ENCODE measurements at regions not wholly inside any gene's neighbourhood (a gene's known extent, or its start where the extent isn't known, plus 50 kb on each side); places are given as distances from the start of the nearest gene placed in this dataset.

- no peak for DNase-seq
- Histone ChIP-seq H3K27ac (no peak overlapping the region), H3K9me3 (no peaks in the 10 kb centered on the region), H3K4me3 (no peak overlapping the region), H3K4me1 (no peaks in the 10 kb centered on the region), H3K27me3 (no peaks in the 10 kb centered on the region), H3K36me3 (ENCODE audit: low read depth, missing control alignments) (no peaks in the 10 kb centered on the region)
- TF ChIP-seq POLR2A (IDR thresholded peaks at IDR 0.05) = no peak
- no peak for TF ChIP-seq CTCF (IDR thresholded peaks at IDR 0.05)
- intact Hi-C loops (cut with DNase I; ENCODE audit: low total_unique reads) = no loop called here
Observed at GRCh38 chrX:7720519-7720918, 122.5 kb upstream of the VCX start.

GRCh38 chrX:7714351-7714750 is 128.6 kb upstream of the VCX start:
- Histone ChIP-seq H3K27ac (no peak overlapping the region), H3K9me3 (no peaks in the 10 kb centered on the region), H3K4me3 (no peak overlapping the region), H3K27me3 (no peaks in the 10 kb centered on the region), H3K36me3 (ENCODE audit: low read depth, missing control alignments) (no peaks in the 10 kb centered on the region), H3K4me1 (no peaks in the 10 kb centered on the region)
- 41 to 43% methylated on average over 2 of the region's 2 CpGs for WGBS, 2 donors
- TF ChIP-seq POLR2A (IDR thresholded peaks at IDR 0.05) (no peak), CTCF (IDR thresholded peaks at IDR 0.05) (no peak)
- no peak for DNase-seq
- intact Hi-C loops (cut with DNase I; ENCODE audit: low total_unique reads) = no loop called here

- Histone ChIP-seq H3K4me3 (no peak overlapping the region), H3K9me3 (no peaks in the 10 kb centered on the region), H3K36me3 (ENCODE audit: low read depth, missing control alignments) (no peaks in the 10 kb centered on the region), H3K27ac (no peak overlapping the region), H3K4me1 (no peaks in the 10 kb centered on the region), H3K27me3 (no peaks in the 10 kb centered on the region)
- TF ChIP-seq POLR2A (IDR thresholded peaks at IDR 0.05) = no peak
- TF ChIP-seq CTCF (IDR thresholded peaks at IDR 0.05) = no peak
- DNase-seq = no peak
- intact Hi-C loops (cut with DNase I; ENCODE audit: low total_unique reads) = no loop called here
Observed at GRCh38 chrX:7711167-7711566, 131.8 kb upstream of the VCX start.

- DNase-seq = no peak
- no peak overlapping the region for H3K27ac ChIP-seq
- no peaks in the 10 kb centered on the region for H3K36me3 ChIP-seq (ENCODE audit: low read depth, missing control alignments)
- no peak for TF ChIP-seq POLR2A (IDR thresholded peaks at IDR 0.05)
- H3K9me3 ChIP-seq = no peaks in the 10 kb centered on the region
- H3K4me3 ChIP-seq = no peak overlapping the region
- WGBS, 2 donors = 67 to 69% methylated on average over 4 of the region's 4 CpGs
- intact Hi-C loops (cut with DNase I; ENCODE audit: low total_unique reads) = no loop called here
- H3K4me1 ChIP-seq = no peaks in the 10 kb centered on the region
- H3K27me3 ChIP-seq = no peaks in the 10 kb centered on the region
Observed at GRCh38 chrX:7709845-7710244, 133.1 kb upstream of the VCX start.

- DNase-seq = no peak
- no peak for TF ChIP-seq CTCF (IDR thresholded peaks at IDR 0.05)
- TF ChIP-seq POLR2A (IDR thresholded peaks at IDR 0.05) = no peak
Observed at GRCh38 chrX:7706032-7706431, 136.9 kb upstream of the VCX start.

More at GRCh38 chrX:7706032-7706431, 136.9 kb upstream of the VCX start:
- Histone ChIP-seq H3K4me1 (no peaks in the 10 kb centered on the region), H3K4me3 (no peak overlapping the region), H3K9me3 (no peaks in the 10 kb centered on the region), H3K36me3 (ENCODE audit: low read depth, missing control alignments) (no peaks in the 10 kb centered on the region), H3K27ac (no peak overlapping the region), H3K27me3 (no peaks in the 10 kb centered on the region)
- intact Hi-C loops (cut with DNase I; ENCODE audit: low total_unique reads) = no loop called here
